ENCODE measurements at regions not wholly inside any gene's neighbourhood (a gene's known extent, or its start where the extent isn't known, plus 50 kb on each side); places are given as distances from the start of the nearest gene placed in this dataset.
"Not testable (repeated sequence)": the region's sequence is repeated elsewhere in the genome, so short reads cannot be mapped to it uniquely, and the experiment has no call there.

DNA sequence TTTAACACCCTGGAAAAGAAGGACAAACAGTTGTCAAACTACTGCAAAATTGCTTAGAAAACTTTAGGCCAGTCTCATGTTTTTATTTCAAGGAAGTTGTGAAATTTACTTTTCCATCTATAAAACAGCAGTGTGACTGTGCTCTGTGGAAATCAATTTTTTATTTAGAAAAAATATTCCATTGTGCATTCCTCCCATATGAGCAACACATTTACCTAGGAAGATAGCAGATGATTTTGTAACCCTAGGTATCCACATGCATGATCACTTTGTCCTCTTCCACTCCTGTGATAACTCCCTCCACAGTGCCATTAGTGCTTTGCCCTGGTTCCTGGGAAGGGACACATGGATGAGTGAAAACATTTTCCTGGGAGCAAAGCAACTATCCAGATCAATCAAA lies 69.4 kb upstream of the GPCPD1 start:
- no peak overlapping the region for H3K27ac ChIP-seq (ENCODE audit: low read length)
- H3K79me2 ChIP-seq (ENCODE audit: insufficient read depth, low read length): no peaks in the 10 kb centered on the region
- no peaks in the 10 kb centered on the region for H3K4me1 ChIP-seq (ENCODE audit: insufficient read depth, low read length)
- no peak overlapping the region for H3K9ac ChIP-seq (ENCODE audit: low read depth, low read length)
- H3K27me3 ChIP-seq (ENCODE audit: insufficient read depth, low read length, poor library complexity): no peaks in the 10 kb centered on the region
- ATAC-seq (ENCODE audit: insufficient read depth, low read depth) (no peak), DNase-seq (no peak)
- no peaks in the 10 kb centered on the region for H3K36me3 ChIP-seq (ENCODE audit: insufficient read depth, low read length)
- no peak overlapping the region for H3K4me2 ChIP-seq (ENCODE audit: insufficient read depth, low read length)
- TF ChIP-seq, protein P1, sequence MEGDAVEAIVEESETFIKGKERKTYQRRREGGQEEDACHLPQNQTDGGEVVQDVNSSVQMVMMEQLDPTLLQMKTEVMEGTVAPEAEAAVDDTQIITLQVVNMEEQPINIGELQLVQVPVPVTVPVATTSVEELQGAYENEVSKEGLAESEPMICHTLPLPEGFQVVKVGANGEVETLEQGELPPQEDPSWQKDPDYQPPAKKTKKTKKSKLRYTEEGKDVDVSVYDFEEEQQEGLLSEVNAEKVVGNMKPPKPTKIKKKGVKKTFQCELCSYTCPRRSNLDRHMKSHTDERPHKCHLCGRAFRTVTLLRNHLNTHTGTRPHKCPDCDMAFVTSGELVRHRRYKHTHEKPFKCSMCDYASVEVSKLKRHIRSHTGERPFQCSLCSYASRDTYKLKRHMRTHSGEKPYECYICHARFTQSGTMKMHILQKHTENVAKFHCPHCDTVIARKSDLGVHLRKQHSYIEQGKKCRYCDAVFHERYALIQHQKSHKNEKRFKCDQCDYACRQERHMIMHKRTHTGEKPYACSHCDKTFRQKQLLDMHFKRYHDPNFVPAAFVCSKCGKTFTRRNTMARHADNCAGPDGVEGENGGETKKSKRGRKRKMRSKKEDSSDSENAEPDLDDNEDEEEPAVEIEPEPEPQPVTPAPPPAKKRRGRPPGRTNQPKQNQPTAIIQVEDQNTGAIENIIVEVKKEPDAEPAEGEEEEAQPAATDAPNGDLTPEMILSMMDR (IDR thresholded peaks at IDR 0.05; ENCODE audit: borderline replicate concordance, extremely low read depth, low read length, poor library complexity, severe bottlenecking): no peak
- no peak for TF ChIP-seq EZH2 (IDR thresholded peaks at IDR 0.05; ENCODE audit: borderline replicate concordance, low read depth, low read length, severe bottlenecking)
- H3K9me3 ChIP-seq (ENCODE audit: insufficient read depth, low read length, severe bottlenecking): no peaks in the 10 kb centered on the region
- H3K4me3 ChIP-seq (ENCODE audit: low read depth in 1 of 2, low read length in 2 of 2): no peak overlapping the region
- no peaks in the 10 kb centered on the region for H4K20me1 ChIP-seq (ENCODE audit: insufficient read depth, low read length)
- no peak overlapping the region for H2AFZ ChIP-seq (ENCODE audit: low read depth, low read length)

DNA sequence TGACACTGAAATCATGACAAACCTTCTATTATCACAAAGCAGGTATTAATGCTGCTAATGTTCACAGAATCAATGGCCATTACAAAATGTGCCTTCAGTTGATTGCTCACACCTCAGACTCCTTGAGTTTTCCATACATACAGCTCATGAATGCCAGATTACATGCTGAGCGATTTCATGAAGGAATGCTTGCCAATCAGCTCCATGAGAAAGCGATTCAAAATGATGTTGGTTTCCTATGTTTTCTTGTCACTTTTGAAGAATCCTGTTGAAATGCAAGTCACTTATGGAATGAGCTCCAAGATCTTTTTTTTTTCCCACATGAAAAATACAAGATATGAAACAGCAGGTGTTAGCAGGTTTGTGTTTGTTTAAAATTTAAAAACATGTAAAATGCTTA lies 68.0 kb upstream of the GPCPD1 start:
- no peaks in the 10 kb centered on the region for H3K9me3 ChIP-seq (ENCODE audit: insufficient read depth, low read length, severe bottlenecking)
- ATAC-seq (ENCODE audit: insufficient read depth, low read depth): no peak
- no peak for DNase-seq
- H3K79me2 ChIP-seq (ENCODE audit: insufficient read depth, low read length): no peaks in the 10 kb centered on the region
- no peak overlapping the region for H2AFZ ChIP-seq (ENCODE audit: low read depth, low read length)
- H3K4me3 ChIP-seq (ENCODE audit: low read depth in 1 of 2, low read length in 2 of 2): no peak overlapping the region
- H4K20me1 ChIP-seq (ENCODE audit: insufficient read depth, low read length): no peaks in the 10 kb centered on the region
- H3K4me1 ChIP-seq (ENCODE audit: insufficient read depth, low read length): no peaks in the 10 kb centered on the region
- no peak overlapping the region for H3K4me2 ChIP-seq (ENCODE audit: insufficient read depth, low read length)
- no peak for TF ChIP-seq EZH2 (IDR thresholded peaks at IDR 0.05; ENCODE audit: borderline replicate concordance, low read depth, low read length, severe bottlenecking)
- TF ChIP-seq, protein P1 (IDR thresholded peaks at IDR 0.05; ENCODE audit: borderline replicate concordance, extremely low read depth, low read length, poor library complexity, severe bottlenecking): no peak
- H3K27ac ChIP-seq (ENCODE audit: low read length): no peak overlapping the region
- no peaks in the 10 kb centered on the region for H3K27me3 ChIP-seq (ENCODE audit: insufficient read depth, low read length, poor library complexity)
- H3K36me3 ChIP-seq (ENCODE audit: insufficient read depth, low read length): no peaks in the 10 kb centered on the region
- no peak overlapping the region for H3K9ac ChIP-seq (ENCODE audit: low read depth, low read length)

DNA sequence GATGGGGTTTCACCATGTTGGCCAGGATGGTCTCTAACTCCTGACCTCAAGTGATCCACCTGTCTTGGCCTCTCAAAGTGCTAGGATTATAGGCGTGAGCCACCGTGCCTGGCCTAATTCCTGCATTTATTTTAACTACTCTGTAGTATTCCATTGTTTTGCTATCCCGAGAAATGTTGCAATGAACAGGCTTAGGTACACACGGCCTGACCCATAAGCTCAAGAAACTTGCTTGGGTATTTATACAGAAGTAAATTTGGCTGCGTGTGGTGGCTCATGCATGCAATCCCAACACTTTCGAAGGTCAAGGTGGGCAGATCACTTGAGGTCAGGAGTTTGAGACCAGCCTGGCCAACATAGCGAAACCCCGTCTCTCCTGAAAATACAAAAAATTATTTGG lies 67.1 kb upstream of the GPCPD1 start:
- not testable (repeated sequence) for H4K20me1 ChIP-seq (ENCODE audit: insufficient read depth, low read length); H3K27ac ChIP-seq (ENCODE audit: low read length); H3K4me1 ChIP-seq (ENCODE audit: insufficient read depth, low read length); H2AFZ ChIP-seq (ENCODE audit: low read depth, low read length); H3K79me2 ChIP-seq (ENCODE audit: insufficient read depth, low read length); H3K9ac ChIP-seq (ENCODE audit: low read depth, low read length); H3K27me3 ChIP-seq (ENCODE audit: insufficient read depth, low read length, poor library complexity); H3K36me3 ChIP-seq (ENCODE audit: insufficient read depth, low read length); H3K9me3 ChIP-seq (ENCODE audit: insufficient read depth, low read length, severe bottlenecking); H3K4me2 ChIP-seq (ENCODE audit: insufficient read depth, low read length); H3K4me3 ChIP-seq (ENCODE audit: low read depth in 1 of 2, low read length in 2 of 2); DNase-seq; ATAC-seq (ENCODE audit: insufficient read depth, low read depth)

DNA sequence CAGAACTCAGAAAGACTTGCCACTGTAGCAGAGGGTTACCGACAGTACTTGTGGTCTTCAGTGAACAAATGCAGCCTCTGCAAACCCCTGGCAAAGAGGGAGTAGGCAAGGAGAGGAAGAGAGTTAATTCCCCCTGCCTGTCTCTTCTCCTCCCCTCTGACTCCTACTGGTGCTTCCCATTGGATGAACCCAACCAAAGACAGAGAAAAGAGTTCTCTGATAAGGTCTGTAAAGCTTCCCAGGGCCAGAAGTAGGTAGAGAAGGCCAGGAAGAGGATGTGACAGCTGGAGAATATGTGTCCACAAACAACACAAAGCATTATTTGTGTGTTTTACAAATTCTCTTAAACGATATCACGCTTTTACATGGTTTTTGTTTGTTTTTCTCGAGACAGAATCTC lies 66.6 kb upstream of the GPCPD1 start:
- no peak overlapping the region; the same call in 1 of the 2 replicates for H2AFZ ChIP-seq (ENCODE audit: low read depth, low read length)
- ATAC-seq (ENCODE audit: insufficient read depth, low read depth) (no peak), DNase-seq (no peak)
- H3K9me3 ChIP-seq (ENCODE audit: insufficient read depth, low read length, severe bottlenecking): no peaks in the 10 kb centered on the region
- no peak overlapping the region for H3K4me3 ChIP-seq (ENCODE audit: low read depth in 1 of 2, low read length in 2 of 2)
- H3K79me2 ChIP-seq (ENCODE audit: insufficient read depth, low read length): no peaks in the 10 kb centered on the region
- H3K4me1 ChIP-seq (ENCODE audit: insufficient read depth, low read length): no peaks in the 10 kb centered on the region
- H3K27ac ChIP-seq (ENCODE audit: low read length): no peak overlapping the region
- no peaks in the 10 kb centered on the region for H4K20me1 ChIP-seq (ENCODE audit: insufficient read depth, low read length)
- no peaks in the 10 kb centered on the region for H3K27me3 ChIP-seq (ENCODE audit: insufficient read depth, low read length, poor library complexity)
- no peaks in the 10 kb centered on the region for H3K36me3 ChIP-seq (ENCODE audit: insufficient read depth, low read length)
- H3K9ac ChIP-seq (ENCODE audit: low read depth, low read length): no peak overlapping the region
- H3K4me2 ChIP-seq (ENCODE audit: insufficient read depth, low read length): no peak overlapping the region
- TF ChIP-seq EZH2 (IDR thresholded peaks at IDR 0.05; ENCODE audit: borderline replicate concordance, low read depth, low read length, severe bottlenecking): no peak
- TF ChIP-seq, protein P1 (IDR thresholded peaks at IDR 0.05; ENCODE audit: borderline replicate concordance, extremely low read depth, low read length, poor library complexity, severe bottlenecking): no peak
